ENCODE measurements at regions not wholly inside any gene's neighbourhood (a gene's known extent, or its start where the extent isn't known, plus 50 kb on each side); places are given as distances from the start of the nearest gene placed in this dataset.

GRCh38 chrX:149322316-149322715 is 182.8 kb downstream of the IDS start:
- Histone ChIP-seq H3K27me3 (no peaks in the 10 kb centered on the region), H3K4me1 (no peaks in the 10 kb centered on the region), H3K9ac (ENCODE audit: low read depth in 2 of 2, low read length in 2 of 2) (no peak overlapping the region), H3K27ac (no peak overlapping the region), H3K9me3 (no peaks in the 10 kb centered on the region), H3K4me3 (no peak overlapping the region), H3K36me3 (no peaks in the 10 kb centered on the region)
- no peak for DNase-seq
- intact Hi-C loops (cut with DNase I), result no loop called here
- TF ChIP-seq, protein P1, sequence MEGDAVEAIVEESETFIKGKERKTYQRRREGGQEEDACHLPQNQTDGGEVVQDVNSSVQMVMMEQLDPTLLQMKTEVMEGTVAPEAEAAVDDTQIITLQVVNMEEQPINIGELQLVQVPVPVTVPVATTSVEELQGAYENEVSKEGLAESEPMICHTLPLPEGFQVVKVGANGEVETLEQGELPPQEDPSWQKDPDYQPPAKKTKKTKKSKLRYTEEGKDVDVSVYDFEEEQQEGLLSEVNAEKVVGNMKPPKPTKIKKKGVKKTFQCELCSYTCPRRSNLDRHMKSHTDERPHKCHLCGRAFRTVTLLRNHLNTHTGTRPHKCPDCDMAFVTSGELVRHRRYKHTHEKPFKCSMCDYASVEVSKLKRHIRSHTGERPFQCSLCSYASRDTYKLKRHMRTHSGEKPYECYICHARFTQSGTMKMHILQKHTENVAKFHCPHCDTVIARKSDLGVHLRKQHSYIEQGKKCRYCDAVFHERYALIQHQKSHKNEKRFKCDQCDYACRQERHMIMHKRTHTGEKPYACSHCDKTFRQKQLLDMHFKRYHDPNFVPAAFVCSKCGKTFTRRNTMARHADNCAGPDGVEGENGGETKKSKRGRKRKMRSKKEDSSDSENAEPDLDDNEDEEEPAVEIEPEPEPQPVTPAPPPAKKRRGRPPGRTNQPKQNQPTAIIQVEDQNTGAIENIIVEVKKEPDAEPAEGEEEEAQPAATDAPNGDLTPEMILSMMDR (IDR thresholded peaks at IDR 0.05), result no peak

GRCh38 chrX:149313871-149314371 is 191.2 kb downstream of the IDS start:
- intact Hi-C loops (cut with DNase I), result no loop called here
- no peak for DNase-seq
- H3K36me3 ChIP-seq, result no peaks in the 10 kb centered on the region
- H3K27me3 ChIP-seq, result no peaks in the 10 kb centered on the region
- no peaks in the 10 kb centered on the region for H3K4me1 ChIP-seq
- no peak overlapping the region for H3K4me3 ChIP-seq
- H3K9ac ChIP-seq (ENCODE audit: low read depth in 2 of 2, low read length in 2 of 2), result no peak overlapping the region
- H3K9me3 ChIP-seq, result no peaks in the 10 kb centered on the region
- TF ChIP-seq, protein P1 (IDR thresholded peaks at IDR 0.05), result no peak
- no peak overlapping the region for H3K27ac ChIP-seq

DNA sequence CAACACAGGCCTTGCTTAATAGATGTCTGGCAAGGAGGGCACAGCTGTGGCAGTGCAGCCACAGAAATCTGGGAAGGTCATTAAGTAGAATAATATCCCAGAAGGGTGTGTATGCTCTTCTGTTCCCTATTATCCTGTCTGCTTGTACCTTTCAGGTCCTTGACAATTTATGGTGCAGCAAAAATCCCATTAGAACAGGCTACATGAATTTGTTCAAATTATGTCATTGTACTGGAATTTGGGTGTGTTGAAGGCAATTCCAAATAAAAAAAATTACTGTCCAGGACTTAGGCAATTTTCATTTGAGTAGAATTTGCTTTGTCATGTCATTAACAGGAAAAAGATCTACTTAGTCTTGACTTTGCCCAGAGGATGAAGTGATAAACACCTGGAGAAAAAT is 192.1 kb downstream of the IDS start:
- H3K4me3 ChIP-seq, result no peak overlapping the region
- H3K36me3 ChIP-seq, result no peaks in the 10 kb centered on the region
- no peaks in the 10 kb centered on the region for H3K9me3 ChIP-seq
- intact Hi-C loops (cut with DNase I), result no loop called here
- no peak overlapping the region for H3K27ac ChIP-seq
- H3K4me1 ChIP-seq, result no peaks in the 10 kb centered on the region
- TF ChIP-seq, protein P1 (IDR thresholded peaks at IDR 0.05), result no peak
- no peaks in the 10 kb centered on the region for H3K27me3 ChIP-seq
- no peak overlapping the region for H3K9ac ChIP-seq (ENCODE audit: low read depth in 2 of 2, low read length in 2 of 2)
- no peak for DNase-seq

DNA sequence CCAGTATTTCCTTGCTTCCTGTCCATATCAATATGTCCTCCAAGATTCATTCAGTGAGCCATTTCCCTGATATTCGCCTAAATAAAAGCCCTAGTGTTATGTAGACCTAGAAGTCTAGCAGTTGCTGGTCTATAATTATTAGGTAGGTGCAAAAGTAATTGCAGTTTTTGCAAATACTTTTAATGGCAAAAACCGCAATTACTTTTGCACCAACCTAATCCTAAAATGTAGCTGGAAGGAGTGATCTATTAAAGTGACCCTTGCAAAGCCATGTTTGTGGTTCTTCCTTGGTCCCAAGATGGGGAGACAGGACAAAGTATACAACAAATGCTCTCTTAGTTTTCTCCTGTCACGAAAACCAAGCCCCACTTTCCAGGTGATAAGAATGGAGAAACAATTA is 193.0 kb downstream of the IDS start:
- H3K27ac ChIP-seq, result no peak overlapping the region
- H3K4me3 ChIP-seq, result no peak overlapping the region
- intact Hi-C loops (cut with DNase I), result no loop called here
- H3K27me3 ChIP-seq, result no peaks in the 10 kb centered on the region
- no peaks in the 10 kb centered on the region for H3K36me3 ChIP-seq
- no peak for DNase-seq
- no peak overlapping the region for H3K9ac ChIP-seq (ENCODE audit: low read depth in 2 of 2, low read length in 2 of 2)
- no peaks in the 10 kb centered on the region for H3K9me3 ChIP-seq
- H3K4me1 ChIP-seq, result no peaks in the 10 kb centered on the region
- TF ChIP-seq, protein P1 (IDR thresholded peaks at IDR 0.05), result no peak

GRCh38 chrX:149302705-149303104 is 202.4 kb downstream of the IDS start:
- no peaks in the 10 kb centered on the region for H3K9me3 ChIP-seq
- no peaks in the 10 kb centered on the region for H3K27me3 ChIP-seq
- no peak for DNase-seq
- H3K4me1 ChIP-seq, result no peaks in the 10 kb centered on the region
- H3K4me3 ChIP-seq, result no peak overlapping the region
- intact Hi-C loops (cut with DNase I), result no loop called here
- no peak overlapping the region for H3K9ac ChIP-seq (ENCODE audit: low read depth in 2 of 2, low read length in 2 of 2)
- TF ChIP-seq, protein P1 (IDR thresholded peaks at IDR 0.05), result no peak
- H3K36me3 ChIP-seq, result no peaks in the 10 kb centered on the region
- no peak overlapping the region for H3K27ac ChIP-seq

GRCh38 chrX:149298111-149298510 is 207.0 kb downstream of the IDS start:
- intact Hi-C loops (cut with DNase I), result no loop called here
- no peaks in the 10 kb centered on the region for H3K4me1 ChIP-seq

More at GRCh38 chrX:149298111-149298510, 207.0 kb downstream of the IDS start:
- H3K4me3 ChIP-seq, result no peak overlapping the region
- no peak for DNase-seq
- H3K9me3 ChIP-seq, result no peaks in the 10 kb centered on the region
- no peaks in the 10 kb centered on the region for H3K27me3 ChIP-seq
- TF ChIP-seq, protein P1 (IDR thresholded peaks at IDR 0.05), result no peak
- no peak overlapping the region for H3K9ac ChIP-seq (ENCODE audit: low read depth in 2 of 2, low read length in 2 of 2)
- H3K36me3 ChIP-seq, result no peaks in the 10 kb centered on the region
- no peak overlapping the region for H3K27ac ChIP-seq
